Liver (tissue), 7 donors: ENCODE measurements at regions not wholly inside any gene's neighbourhood (a gene's known extent, or its start where the extent isn't known, plus 50 kb on each side); places are given as distances from the start of the nearest gene placed in this dataset.

Source experiments
- DNase-seq: peaks from one replicate; pipeline ENCODE4 v3.0.0-alpha.2; 2017; ENCODE audit warnings: low spot score
- H3K27ac ChIP-seq, 2 donors: one replicate each; pipeline ENCODE4 v1.7.0; 2013; ENCODE audit warnings: inconsistent platforms in 2 of 2, low read length in 2 of 2, control low read depth in 1 of 2, low read depth in 1 of 2, mild to moderate bottlenecking in 1 of 2
- H3K27me3 ChIP-seq, 4 donors: one replicate each; pipeline versions ENCODE4 v1.6.1 to v1.7.0; 2013; ENCODE audit warnings: low read length in 3 of 4, inconsistent platforms in 1 of 4, mild to moderate bottlenecking in 1 of 4, moderate library complexity in 1 of 4; ENCODE audit not compliant: control insufficient read depth in 4 of 4, insufficient read depth in 4 of 4
- H3K36me3 ChIP-seq, 4 donors: one replicate each; pipeline versions ENCODE4 v1.6.1 to v1.7.0; 2013; ENCODE audit warnings: low read length in 3 of 4, mild to moderate bottlenecking in 3 of 4, low read depth in 1 of 4, moderate library complexity in 1 of 4; ENCODE audit not compliant: control insufficient read depth in 4 of 4, insufficient read depth in 3 of 4
- H3K4me1 ChIP-seq, 4 donors: one replicate each; pipeline versions ENCODE4 v1.6.1 to v1.7.0; 2013; ENCODE audit warnings: low read length in 3 of 4, mild to moderate bottlenecking in 3 of 4, moderate library complexity in 1 of 4; ENCODE audit not compliant: control insufficient read depth in 4 of 4, insufficient read depth in 4 of 4
- H3K4me3 ChIP-seq, 3 donors: one replicate each; pipeline versions ENCODE4 v1.6.1 to v1.7.0; 2013; ENCODE audit warnings: low read length in 3 of 3, control low read depth in 1 of 3, low read depth in 1 of 3, mild to moderate bottlenecking in 1 of 3
- H3K9ac ChIP-seq, 2 donors: one replicate each; pipeline ENCODE4 v1.7.0; 2013; ENCODE audit warnings: low read length in 2 of 2, mild to moderate bottlenecking in 2 of 2, moderate library complexity in 2 of 2, control low read depth in 1 of 2, low read depth in 1 of 2
- H3K9me3 ChIP-seq, 4 donors: one replicate each; pipeline versions ENCODE4 v1.6.1 to v1.7.0; 2013; ENCODE audit warnings: low read length in 3 of 4; ENCODE audit not compliant: control insufficient read depth in 4 of 4
- ATF3 ChIP-seq: IDR thresholded peaks from 2 replicates; pipeline ENCODE4 v1.6.1; 2016; ENCODE audit warnings: antibody characterized with exemption
- EGR1 ChIP-seq, 2 donors: IDR thresholded peaks; 2 replicates each; pipeline ENCODE4 v1.6.1; 2016 to 2018; ENCODE audit warnings: antibody characterized with exemption in 2 of 2, low read depth in 2 of 2
- GABPA ChIP-seq, 2 donors: IDR thresholded peaks in 1 of 2; conservative IDR thresholded peaks in 1 of 2; 2 replicates each; pipeline ENCODE4 v1.6.1; 2016; ENCODE audit warnings: antibody characterized with exemption in 2 of 2, mild to moderate bottlenecking in 1 of 2, moderate library complexity in 1 of 2
- HNF4A ChIP-seq, 2 donors: conservative IDR thresholded peaks; 2 replicates each; pipeline ENCODE4 v1.6.1; 2016; ENCODE audit warnings: antibody characterized with exemption in 2 of 2, mild to moderate bottlenecking in 2 of 2
- HNF4G ChIP-seq: IDR thresholded peaks from 2 replicates; pipeline ENCODE4 v1.6.1; 2016; ENCODE audit warnings: antibody characterized with exemption
- JUND ChIP-seq, 2 donors: IDR thresholded peaks; 2 replicates each; pipeline ENCODE4 v1.6.1; 2016; ENCODE audit warnings: antibody characterized with exemption in 2 of 2
- MAX ChIP-seq: IDR thresholded peaks from 2 replicates; pipeline ENCODE4 v1.6.1; 2016; ENCODE audit warnings: antibody characterized with exemption
- NR2F2 ChIP-seq: IDR thresholded peaks from 2 replicates; pipeline ENCODE4 v1.6.1; 2016; ENCODE audit warnings: antibody characterized with exemption
- RAD21 ChIP-seq, 2 donors: IDR thresholded peaks; 2 replicates each; pipeline ENCODE4 v1.6.1; 2016; ENCODE audit warnings: antibody characterized with exemption in 2 of 2, mild to moderate bottlenecking in 2 of 2
- RXRA ChIP-seq, 2 donors: IDR thresholded peaks; 2 replicates each; pipeline ENCODE4 v1.6.1; 2017 to 2018; ENCODE audit warnings: antibody characterized with exemption in 2 of 2, mild to moderate bottlenecking in 1 of 2
- SP1 ChIP-seq: IDR thresholded peaks from 2 replicates; pipeline ENCODE4 v1.6.1; 2018; ENCODE audit warnings: antibody characterized with exemption, mild to moderate bottlenecking
- TAF1 ChIP-seq: conservative IDR thresholded peaks from 2 replicates; pipeline ENCODE4 v1.6.1; 2016; ENCODE audit warnings: antibody characterized with exemption, mild to moderate bottlenecking
- YY1 ChIP-seq: IDR thresholded peaks from 2 replicates; pipeline ENCODE4 v1.6.1; 2016; ENCODE audit warnings: antibody characterized with exemption, mild to moderate bottlenecking
- ZBTB33 ChIP-seq: IDR thresholded peaks from 2 replicates; pipeline ENCODE4 v1.6.1; 2016; ENCODE audit warnings: antibody characterized with exemption
- WGBS: extraction: QIAGEN DNeasy Blood & Tissue Kit; methylation state at CpG from one replicate; pipeline ENCODE4 v1.1.7; 2013; 5-methylcytosine and 5-hydroxymethylcytosine counted together
- TF ChIP-seq, protein P1 (sequence below): IDR thresholded peaks from 2 replicates; pipeline ENCODE4 v1.6.1; 2016; ENCODE audit warnings: antibody characterized with exemption, mild to moderate bottlenecking
- donor health status: healthy.
- donor health status: healthy.
- donor health status: healthy.
- donor health status: healthy.

DNA sequence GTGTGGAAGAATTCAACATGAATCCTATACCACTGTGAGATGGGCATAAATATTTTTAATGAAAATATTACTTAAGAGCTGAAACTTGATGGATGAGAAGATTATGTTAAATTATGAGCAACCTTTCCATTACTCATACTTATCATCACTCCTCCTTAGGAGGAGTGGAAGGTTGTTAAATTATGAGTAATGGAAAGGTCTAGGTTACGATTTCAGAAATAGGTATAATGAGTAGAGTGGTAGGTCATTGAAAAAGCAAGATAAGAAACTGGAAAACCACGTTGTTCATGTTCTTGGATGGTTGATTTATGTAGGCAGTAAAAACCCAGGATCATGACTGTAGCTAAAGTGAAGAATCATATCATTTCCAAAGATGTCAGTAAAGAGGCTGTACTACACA is 973.2 kb upstream of the RAG2 start:
- 60% methylated on average over 2 of the region's 2 CpGs for WGBS
- Histone ChIP-seq H3K36me3 (no peaks in the 10 kb centered on the region), H3K4me1 (no peaks in the 10 kb centered on the region), H3K9me3 (no peaks in the 10 kb centered on the region), H3K27ac (no peak overlapping the region), H3K9ac (no peak overlapping the region), H3K4me3 (no peak overlapping the region), H3K27me3 (no peaks in the 10 kb centered on the region)
- TF ChIP-seq HNF4A (conservative IDR thresholded peaks at IDR 0.05): no peak
- no peak for TF ChIP-seq YY1
- TF ChIP-seq JUND (IDR thresholded peaks at IDR 0.05): no peak
- TF ChIP-seq, protein P1, sequence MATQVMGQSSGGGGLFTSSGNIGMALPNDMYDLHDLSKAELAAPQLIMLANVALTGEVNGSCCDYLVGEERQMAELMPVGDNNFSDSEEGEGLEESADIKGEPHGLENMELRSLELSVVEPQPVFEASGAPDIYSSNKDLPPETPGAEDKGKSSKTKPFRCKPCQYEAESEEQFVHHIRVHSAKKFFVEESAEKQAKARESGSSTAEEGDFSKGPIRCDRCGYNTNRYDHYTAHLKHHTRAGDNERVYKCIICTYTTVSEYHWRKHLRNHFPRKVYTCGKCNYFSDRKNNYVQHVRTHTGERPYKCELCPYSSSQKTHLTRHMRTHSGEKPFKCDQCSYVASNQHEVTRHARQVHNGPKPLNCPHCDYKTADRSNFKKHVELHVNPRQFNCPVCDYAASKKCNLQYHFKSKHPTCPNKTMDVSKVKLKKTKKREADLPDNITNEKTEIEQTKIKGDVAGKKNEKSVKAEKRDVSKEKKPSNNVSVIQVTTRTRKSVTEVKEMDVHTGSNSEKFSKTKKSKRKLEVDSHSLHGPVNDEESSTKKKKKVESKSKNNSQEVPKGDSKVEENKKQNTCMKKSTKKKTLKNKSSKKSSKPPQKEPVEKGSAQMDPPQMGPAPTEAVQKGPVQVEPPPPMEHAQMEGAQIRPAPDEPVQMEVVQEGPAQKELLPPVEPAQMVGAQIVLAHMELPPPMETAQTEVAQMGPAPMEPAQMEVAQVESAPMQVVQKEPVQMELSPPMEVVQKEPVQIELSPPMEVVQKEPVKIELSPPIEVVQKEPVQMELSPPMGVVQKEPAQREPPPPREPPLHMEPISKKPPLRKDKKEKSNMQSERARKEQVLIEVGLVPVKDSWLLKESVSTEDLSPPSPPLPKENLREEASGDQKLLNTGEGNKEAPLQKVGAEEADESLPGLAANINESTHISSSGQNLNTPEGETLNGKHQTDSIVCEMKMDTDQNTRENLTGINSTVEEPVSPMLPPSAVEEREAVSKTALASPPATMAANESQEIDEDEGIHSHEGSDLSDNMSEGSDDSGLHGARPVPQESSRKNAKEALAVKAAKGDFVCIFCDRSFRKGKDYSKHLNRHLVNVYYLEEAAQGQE: no peak
- no peak for TF ChIP-seq TAF1
- TF ChIP-seq SP1: no peak
- no peak for TF ChIP-seq GABPA (IDR thresholded peaks at IDR 0.05 in 1 of 2, conservative IDR thresholded peaks at IDR 0.05 in 1 of 2)
- TF ChIP-seq RXRA (IDR thresholded peaks at IDR 0.05): no peak
- no peak for TF ChIP-seq ATF3
- TF ChIP-seq EGR1 (IDR thresholded peaks at IDR 0.05; ENCODE audit: low read depth in 2 of 2): no peak
- no peak for TF ChIP-seq MAX
- TF ChIP-seq RAD21 (IDR thresholded peaks at IDR 0.05): no peak
- no peak for TF ChIP-seq HNF4G
- no peak for TF ChIP-seq ZBTB33
- no peak for DNase-seq

DNA sequence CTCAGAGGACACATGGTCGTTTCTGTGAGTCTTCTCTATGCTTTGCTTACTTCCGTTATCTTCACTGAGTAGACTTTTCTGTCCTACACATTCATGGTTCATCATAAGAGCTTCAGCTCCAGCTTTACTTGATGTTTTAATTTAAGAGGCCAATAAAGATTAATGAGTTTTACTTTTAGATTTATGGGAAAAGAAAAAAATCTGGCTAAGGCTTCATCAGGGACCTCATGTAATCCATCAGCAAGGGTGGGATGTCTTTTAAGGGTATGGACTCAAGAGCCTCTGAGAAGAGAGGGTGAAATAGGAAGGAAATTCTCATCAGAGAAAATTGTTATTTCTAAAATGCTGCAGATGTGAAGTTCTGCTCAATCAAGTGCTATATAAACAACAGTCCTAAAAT is 963.0 kb upstream of the RAG2 start:
- Histone ChIP-seq H3K27ac (no peak overlapping the region), H3K4me3 (no peak overlapping the region), H3K9ac (no peak overlapping the region), H3K4me1 (no peaks in the 10 kb centered on the region), H3K27me3 (no peaks in the 10 kb centered on the region), H3K36me3 (no peaks in the 10 kb centered on the region), H3K9me3 (no peaks in the 10 kb centered on the region)
- no peak for TF ChIP-seq RXRA (IDR thresholded peaks at IDR 0.05)
- TF ChIP-seq NR2F2: no peak
- TF ChIP-seq, protein P1: no peak
- TF ChIP-seq EGR1 (IDR thresholded peaks at IDR 0.05; ENCODE audit: low read depth in 2 of 2): no peak
- TF ChIP-seq JUND (IDR thresholded peaks at IDR 0.05): no peak
- DNase-seq: no peak
- 53% methylated on average over 2 of the region's 2 CpGs for WGBS
